ENCODE measurements at regions not wholly inside any gene's neighbourhood (a gene's known extent, or its start where the extent isn't known, plus 50 kb on each side); places are given as distances from the start of the nearest gene placed in this dataset.
A peak's percentile ranks its signal among the peaks of the same experiment; 100 is the strongest.

DNA sequence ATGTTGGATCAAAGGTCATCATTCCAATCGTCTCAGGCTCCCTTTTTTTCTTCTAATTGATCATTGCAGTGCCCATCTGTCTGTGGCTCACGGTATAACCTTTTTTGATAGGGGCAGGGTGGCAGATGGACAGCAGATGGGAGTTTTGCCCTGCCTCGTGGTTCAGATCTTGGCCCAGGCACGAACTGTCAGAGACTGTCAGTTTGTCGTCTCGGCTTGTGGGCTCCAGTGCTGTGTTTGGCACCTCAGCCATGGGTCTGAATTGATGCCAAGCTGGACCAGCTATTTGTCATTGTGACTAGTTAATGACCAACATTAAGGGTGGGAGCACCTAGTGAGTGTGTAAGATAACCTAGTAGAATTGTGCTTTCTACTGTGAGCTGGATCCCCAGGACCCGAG lies 197.6 kb downstream of the PRL start:
- no peak for DNase-seq (ENCODE audit: low read depth)
- TF ChIP-seq, protein P1, sequence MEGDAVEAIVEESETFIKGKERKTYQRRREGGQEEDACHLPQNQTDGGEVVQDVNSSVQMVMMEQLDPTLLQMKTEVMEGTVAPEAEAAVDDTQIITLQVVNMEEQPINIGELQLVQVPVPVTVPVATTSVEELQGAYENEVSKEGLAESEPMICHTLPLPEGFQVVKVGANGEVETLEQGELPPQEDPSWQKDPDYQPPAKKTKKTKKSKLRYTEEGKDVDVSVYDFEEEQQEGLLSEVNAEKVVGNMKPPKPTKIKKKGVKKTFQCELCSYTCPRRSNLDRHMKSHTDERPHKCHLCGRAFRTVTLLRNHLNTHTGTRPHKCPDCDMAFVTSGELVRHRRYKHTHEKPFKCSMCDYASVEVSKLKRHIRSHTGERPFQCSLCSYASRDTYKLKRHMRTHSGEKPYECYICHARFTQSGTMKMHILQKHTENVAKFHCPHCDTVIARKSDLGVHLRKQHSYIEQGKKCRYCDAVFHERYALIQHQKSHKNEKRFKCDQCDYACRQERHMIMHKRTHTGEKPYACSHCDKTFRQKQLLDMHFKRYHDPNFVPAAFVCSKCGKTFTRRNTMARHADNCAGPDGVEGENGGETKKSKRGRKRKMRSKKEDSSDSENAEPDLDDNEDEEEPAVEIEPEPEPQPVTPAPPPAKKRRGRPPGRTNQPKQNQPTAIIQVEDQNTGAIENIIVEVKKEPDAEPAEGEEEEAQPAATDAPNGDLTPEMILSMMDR (IDR thresholded peaks at IDR 0.05; ENCODE audit: insufficient read depth, low read depth, low read length, missing control alignments) = no peak
- no peak overlapping the region for H3K4me3 ChIP-seq (ENCODE audit: low read length)

DNA sequence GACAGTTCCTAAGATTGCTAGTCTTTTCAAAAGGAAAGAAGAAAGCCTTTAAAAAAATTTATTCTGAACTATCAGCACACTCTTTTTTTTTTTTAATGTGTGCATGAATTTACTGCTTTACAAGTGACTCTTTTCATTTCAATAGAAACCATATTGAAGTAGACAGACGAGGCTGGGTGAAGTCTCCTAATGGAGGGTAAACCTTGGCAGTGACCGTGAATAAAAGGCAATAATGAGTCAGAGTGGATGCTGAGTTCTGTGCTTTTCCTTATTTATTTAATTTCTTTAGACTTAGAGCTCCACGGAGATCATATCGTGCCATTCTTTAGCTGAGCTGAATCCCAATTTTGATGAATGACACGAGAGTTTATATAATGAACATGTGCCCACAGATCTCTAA lies 196.9 kb downstream of the PRL start:
- H3K4me3 ChIP-seq (ENCODE audit: low read length) = no peak overlapping the region
- TF ChIP-seq, protein P1 (IDR thresholded peaks at IDR 0.05; ENCODE audit: insufficient read depth, low read depth, low read length, missing control alignments) = no peak
- no peak for DNase-seq (ENCODE audit: low read depth)

DNA sequence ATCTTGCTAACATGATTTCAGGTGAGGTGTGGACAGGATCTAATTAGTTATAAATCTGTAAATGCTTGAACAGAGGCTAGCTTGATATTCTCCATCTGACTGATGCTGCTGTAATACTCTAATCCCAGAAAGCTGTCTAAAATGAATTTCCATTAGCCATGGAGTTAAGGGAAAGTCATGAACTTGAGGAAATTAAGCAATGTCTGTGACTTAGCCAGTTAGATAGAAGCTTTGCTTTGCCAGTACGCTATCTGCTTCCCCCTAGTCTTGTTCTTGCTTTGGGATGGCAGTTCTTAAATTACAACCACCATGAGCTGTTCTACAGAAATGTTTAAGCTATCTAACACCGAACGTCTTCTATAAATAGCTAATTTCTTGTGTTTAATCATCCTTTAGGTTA lies 195.7 kb downstream of the PRL start:
- DNase-seq (ENCODE audit: low read depth) = no peak
- TF ChIP-seq, protein P1 (IDR thresholded peaks at IDR 0.05; ENCODE audit: insufficient read depth, low read depth, low read length, missing control alignments) = no peak
- no peak overlapping the region for H3K4me3 ChIP-seq (ENCODE audit: low read length)

DNA sequence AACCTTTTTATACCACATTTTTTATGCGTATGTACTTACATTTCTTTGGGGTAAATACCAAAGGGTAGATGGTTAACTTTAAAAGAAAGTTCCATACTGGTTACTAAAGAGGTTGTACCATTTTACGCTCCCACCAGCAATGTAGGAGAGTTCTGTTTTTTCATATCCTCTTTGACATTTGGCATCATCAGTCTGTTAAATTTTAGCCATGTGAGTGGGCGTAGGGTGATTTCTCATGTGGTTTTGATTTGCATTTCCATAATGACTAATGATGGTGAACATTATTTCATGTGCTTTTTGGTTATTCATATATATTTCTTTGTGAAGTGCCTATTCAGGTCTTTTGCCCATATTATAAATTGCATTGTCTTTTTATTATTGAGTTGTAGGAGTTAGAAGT lies 194.2 kb downstream of the PRL start:
- TF ChIP-seq, protein P1 (IDR thresholded peaks at IDR 0.05; ENCODE audit: insufficient read depth, low read depth, low read length, missing control alignments) = no peak
- DNase-seq (ENCODE audit: low read depth) = no peak
- no peak overlapping the region for H3K4me3 ChIP-seq (ENCODE audit: low read length)

DNA sequence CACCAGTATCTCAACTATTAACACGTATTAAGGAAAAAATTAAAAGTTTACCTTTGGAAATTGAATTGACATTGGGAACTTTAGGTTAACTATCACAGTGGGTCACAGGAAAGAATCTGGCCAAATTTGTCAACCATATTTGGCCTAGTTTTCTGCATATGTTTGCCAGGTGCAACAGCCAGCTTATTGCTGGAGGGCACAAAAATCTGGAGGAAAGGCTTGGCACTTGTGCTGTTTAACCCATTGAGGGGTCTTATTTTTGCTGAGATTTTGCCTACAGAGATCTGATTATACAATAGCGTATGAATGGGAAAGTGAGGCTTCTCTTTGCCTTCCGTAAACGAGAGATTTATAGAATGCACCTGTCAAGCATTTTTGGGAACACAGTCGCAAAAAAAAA lies 190.4 kb downstream of the PRL start:
- DNase-seq (ENCODE audit: low read depth) = no peak
- H3K4me3 ChIP-seq (ENCODE audit: low read length) = no peak overlapping the region
- TF ChIP-seq, protein P1 (IDR thresholded peaks at IDR 0.05; ENCODE audit: insufficient read depth, low read depth, low read length, missing control alignments) = no peak

DNA sequence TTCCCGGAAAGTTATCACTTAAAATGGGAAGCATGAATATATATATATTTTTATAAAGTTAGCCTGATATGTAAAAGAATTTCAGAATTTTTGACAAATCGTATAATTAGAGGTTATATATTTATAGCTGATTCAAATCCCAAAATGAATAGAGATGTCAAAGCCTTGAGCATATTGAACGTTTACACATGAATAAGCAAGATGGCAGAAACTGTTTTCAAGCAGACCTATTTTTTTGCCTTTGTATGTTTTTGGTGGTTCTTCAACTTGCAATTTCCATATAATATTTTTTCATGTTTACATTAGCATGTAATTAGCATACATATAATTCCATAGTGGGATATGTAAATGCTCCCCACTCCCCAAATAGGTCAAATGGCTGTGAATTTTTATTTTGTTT lies 189.9 kb downstream of the PRL start:
- TF ChIP-seq, protein P1 (IDR thresholded peaks at IDR 0.05; ENCODE audit: insufficient read depth, low read depth, low read length, missing control alignments) = no peak
- no peak for DNase-seq (ENCODE audit: low read depth)
- no peak overlapping the region for H3K4me3 ChIP-seq (ENCODE audit: low read length)

DNA sequence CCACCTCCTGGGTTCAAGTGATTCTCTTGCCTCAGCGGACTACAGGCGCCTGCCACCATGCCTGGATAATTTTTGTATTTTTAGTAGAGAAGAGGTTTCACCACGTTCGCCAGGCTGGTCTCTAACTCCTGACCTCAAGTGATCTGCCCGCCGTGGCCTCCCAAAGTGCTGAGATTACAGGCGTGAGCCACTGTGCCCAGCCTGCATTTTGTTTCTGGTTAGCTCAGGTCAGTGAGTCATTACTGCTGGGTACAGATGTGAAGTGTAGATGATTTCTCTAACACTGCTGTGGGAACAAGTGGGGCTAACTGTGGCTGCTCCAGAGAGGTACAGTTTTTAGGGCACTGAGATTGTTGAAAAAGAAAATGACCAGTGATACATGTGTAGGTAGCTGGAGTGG lies 188.6 kb downstream of the PRL start:
- TF ChIP-seq, protein P1 (IDR thresholded peaks at IDR 0.05; ENCODE audit: insufficient read depth, low read depth, low read length, missing control alignments) = no peak
- peak; percentile 46 for DNase-seq (ENCODE audit: low read depth)
- no peak overlapping the region for H3K4me3 ChIP-seq (ENCODE audit: low read length)
